Activated CD8-positive, alpha-beta T cell treated with anti-CD3 and anti-CD28 coated beads for 36 hours (primary cell): ENCODE measurements at regions not wholly inside any gene's neighbourhood (a gene's known extent, or its start where the extent isn't known, plus 50 kb on each side); places are given as distances from the start of the nearest gene placed in this dataset.

Experiments used
- ATAC-seq: fragments of 200-7000 bp; cut with Tn5 transposase; one replicate; pipeline ENCODE4 v1.10.0; 2021; ENCODE audit warnings: mild to moderate bottlenecking, moderate library complexity
- CTCF ChIA-PET: fragments of 350-600 bp; sonication (Branson Sonifier 250); formaldehyde crosslinking; loops from one replicate; lab custom pipeline; 2021; ENCODE audit warnings: antibody characterized with exemption; lab: Charles Lee
- POLR2A ChIA-PET: fragments of 350-600 bp; sonication (Branson Sonifier 250); formaldehyde crosslinking; loops from one replicate; lab custom pipeline; 2021; ENCODE audit warnings: antibody characterized with exemption; lab: Charles Lee
- DNase-seq: peaks from one replicate; pipeline ENCODE4 v3.0.0-alpha.2; 2020
- H3K27ac Mint-ChIP-seq: one replicate; pipeline ENCODE4 v1.8.0; 2021; ENCODE audit warnings: mild to moderate bottlenecking, mixed read lengths
- H3K27me3 Mint-ChIP-seq: one replicate; pipeline ENCODE4 v1.8.0; 2021; ENCODE audit warnings: mixed read lengths
- H3K36me3 Mint-ChIP-seq: one replicate; pipeline ENCODE4 v1.8.0; 2021; ENCODE audit warnings: low read depth, mixed read lengths
- H3K4me1 Mint-ChIP-seq: one replicate; pipeline ENCODE4 v1.8.0; 2021; ENCODE audit warnings: low read depth, mixed read lengths
- H3K4me3 Mint-ChIP-seq: one replicate; pipeline ENCODE4 v1.8.0; 2021; ENCODE audit warnings: mild to moderate bottlenecking, moderate library complexity, mixed read lengths
- H3K9me3 Mint-ChIP-seq: one replicate; pipeline ENCODE4 v1.8.0; 2021; ENCODE audit warnings: mixed read lengths
- CTCF ChIP-seq: fragments of 200-600 bp; IDR thresholded peaks from one replicate; pipeline ENCODE4 v1.8.0; 2022; ENCODE audit warnings: antibody characterized with exemption, mild to moderate bottlenecking
- intact Hi-C: fragments of 100-400 bp; cut with micrococcal nuclease; formaldehyde crosslinking; loops from one replicate; pipeline ENCODE4 v1.10.0; 2022

- intact Hi-C loops, result no loop called here
- Mint-ChIP-seq H3K36me3 (no peaks in the 10 kb centered on the region), H3K27me3 (no peaks in the 10 kb centered on the region), H3K4me1 (peaks cover 14% of the 10 kb centered on the region), H3K4me3 (no peak overlapping the region), H3K9me3 (no peaks in the 10 kb centered on the region), H3K27ac (no peak overlapping the region)
- no peak for TF ChIP-seq CTCF
- DNase-seq (no peak), ATAC-seq (no peak)
- ChIA-PET POLR2A (no interaction called here), CTCF (no interaction called here)
These were observed 299.9 kb upstream of the ZMIZ1 start for GRCh38 chr10:78768876-78769275.

GRCh38 chr10:78769526-78769925, 299.2 kb upstream of the ZMIZ1 start:
- no peak for TF ChIP-seq CTCF
- H3K9me3 Mint-ChIP-seq, result no peaks in the 10 kb centered on the region
- DNase-seq (no peak), ATAC-seq (no peak)
- H3K4me1 Mint-ChIP-seq, result peaks cover 7% of the 10 kb centered on the region
- POLR2A ChIA-PET, result no interaction called here
- no peak overlapping the region for H3K27ac Mint-ChIP-seq
- H3K36me3 Mint-ChIP-seq, result no peaks in the 10 kb centered on the region
- intact Hi-C loops, result no loop called here
- H3K27me3 Mint-ChIP-seq, result no peaks in the 10 kb centered on the region
- H3K4me3 Mint-ChIP-seq, result no peak overlapping the region
- CTCF ChIA-PET, result no interaction called here

GRCh38 chr10:78770167-78771090, 298.3 kb upstream of the ZMIZ1 start:
- Mint-ChIP-seq H3K4me1 (no peaks in the 10 kb centered on the region), H3K9me3 (no peaks in the 10 kb centered on the region), H3K27me3 (no peaks in the 10 kb centered on the region), H3K36me3 (no peaks in the 10 kb centered on the region), H3K27ac (no peak overlapping the region), H3K4me3 (no peak overlapping the region)
- TF ChIP-seq CTCF, result no peak
- POLR2A ChIA-PET, result no interaction called here
- intact Hi-C loops, result no loop called here
- ATAC-seq, result no peak
- DNase-seq, result no peak
- CTCF ChIA-PET, result no interaction called here

DNA sequence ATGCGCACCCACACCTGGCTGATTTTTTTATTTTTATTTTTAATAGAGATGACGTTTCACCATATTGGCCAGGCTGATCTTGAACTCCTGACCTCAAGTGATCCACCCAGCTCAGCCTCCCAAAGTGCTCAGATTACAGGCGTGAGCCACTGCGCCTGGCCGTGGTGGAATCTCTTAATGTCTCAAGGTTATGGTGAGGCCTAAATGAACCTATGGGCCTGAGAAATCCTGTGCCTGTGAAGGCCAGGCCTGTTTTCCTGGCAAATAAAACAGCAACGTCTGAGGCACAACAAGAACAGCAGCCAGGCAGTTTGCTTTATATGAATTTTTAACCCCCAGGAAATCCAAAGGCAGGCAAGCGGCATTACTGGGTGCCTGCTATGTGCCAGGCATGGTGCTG, 297.5 kb upstream of the ZMIZ1 start:
- no peak overlapping the region for H3K4me3 Mint-ChIP-seq
- no peaks in the 10 kb centered on the region for H3K4me1 Mint-ChIP-seq
- DNase-seq (no peak), ATAC-seq (no peak)
- intact Hi-C loops, result no loop called here
- H3K9me3 Mint-ChIP-seq, result no peaks in the 10 kb centered on the region
- no peaks in the 10 kb centered on the region for H3K36me3 Mint-ChIP-seq
- ChIA-PET CTCF (no interaction called here), POLR2A (no interaction called here)
- H3K27me3 Mint-ChIP-seq, result no peaks in the 10 kb centered on the region
- no peak for TF ChIP-seq CTCF
- no peak overlapping the region for H3K27ac Mint-ChIP-seq

- no peaks in the 10 kb centered on the region for H3K9me3 Mint-ChIP-seq
- DNase-seq (no peak), ATAC-seq (no peak)
- no peak for TF ChIP-seq CTCF
- H3K4me1 Mint-ChIP-seq, result no peaks in the 10 kb centered on the region
- no peaks in the 10 kb centered on the region for H3K36me3 Mint-ChIP-seq
- intact Hi-C loops, result no loop called here
- H3K27ac Mint-ChIP-seq, result no peak overlapping the region
- no peaks in the 10 kb centered on the region for H3K27me3 Mint-ChIP-seq
- CTCF ChIA-PET, result no interaction called here
- POLR2A ChIA-PET, result no interaction called here
- H3K4me3 Mint-ChIP-seq, result no peak overlapping the region
These were observed 296.8 kb upstream of the ZMIZ1 start for GRCh38 chr10:78771808-78772455.
